Fibroblast of skin of left quadriceps (primary cell): ENCODE measurements at regions not wholly inside any gene's neighbourhood (a gene's known extent, or its start where the extent isn't known, plus 50 kb on each side); places are given as distances from the start of the nearest gene placed in this dataset.

Experiments used
- DNase-seq, 2 experiments: peaks; one replicate each; pipeline ENCODE4 v3.0.0-alpha.2; 2013; ENCODE audit warnings: low read depth in 2 of 2

DNA sequence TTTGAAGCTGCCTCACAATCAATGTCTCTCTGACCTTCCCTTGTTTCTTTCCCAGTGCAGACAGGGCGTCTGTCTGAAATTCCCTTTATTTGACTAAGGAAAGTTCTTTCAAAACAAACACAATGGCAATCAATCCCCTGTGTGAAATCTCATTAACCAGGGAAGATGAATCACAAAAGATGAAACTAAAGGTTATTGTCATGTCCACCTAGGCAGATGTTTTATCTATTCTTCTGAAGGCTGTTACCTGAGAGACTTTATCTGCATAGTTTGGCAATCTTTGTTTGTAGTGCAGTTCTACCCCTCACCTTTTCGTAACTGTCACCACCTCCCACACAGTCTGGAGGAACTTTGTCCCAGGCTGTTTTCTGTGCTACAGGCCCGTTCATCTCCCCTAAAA is 217.5 kb upstream of the RIOK2 start:
- DNase-seq: no peak

GRCh38 chr5:97405941-97406340 is 222.9 kb upstream of the RIOK2 start:
- DNase-seq: no peak

DNA sequence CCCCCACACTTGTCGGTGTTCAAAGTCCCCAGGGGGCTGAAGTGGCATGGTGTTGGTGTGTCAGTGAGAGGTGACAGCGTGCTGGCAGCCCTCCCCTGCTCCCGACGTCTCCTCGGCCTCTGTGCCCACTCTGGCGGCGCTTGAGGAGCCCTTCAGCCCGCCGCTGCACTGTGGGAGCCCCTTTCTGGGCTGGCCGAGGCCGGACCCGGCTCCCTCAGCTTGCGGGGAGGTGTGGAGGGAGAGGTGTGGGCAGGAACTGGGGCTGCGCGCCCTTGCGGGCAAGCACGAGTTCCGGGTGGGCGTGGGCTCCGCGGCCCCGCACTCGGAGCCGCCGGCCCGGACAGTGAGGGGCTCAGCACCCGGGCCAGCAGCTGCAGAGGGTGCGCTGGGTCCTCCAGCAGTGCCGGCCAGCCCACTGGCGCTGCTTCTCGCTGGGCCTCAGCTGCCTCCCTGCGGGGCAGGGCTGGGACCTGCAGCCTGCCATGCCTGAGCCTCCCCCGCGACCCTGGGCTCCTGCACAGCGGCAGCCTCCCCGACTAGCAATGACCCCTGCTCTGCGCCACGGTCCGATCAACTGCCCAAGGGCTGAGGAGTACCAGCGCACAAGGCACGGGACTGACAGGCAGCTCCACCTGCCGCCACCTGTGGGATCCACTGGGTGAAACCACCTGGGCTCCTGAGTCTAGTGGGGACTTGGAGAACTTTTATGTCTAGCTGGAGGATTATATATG is 224.1 kb upstream of the RIOK2 start:
- DNase-seq: no peak

DNA sequence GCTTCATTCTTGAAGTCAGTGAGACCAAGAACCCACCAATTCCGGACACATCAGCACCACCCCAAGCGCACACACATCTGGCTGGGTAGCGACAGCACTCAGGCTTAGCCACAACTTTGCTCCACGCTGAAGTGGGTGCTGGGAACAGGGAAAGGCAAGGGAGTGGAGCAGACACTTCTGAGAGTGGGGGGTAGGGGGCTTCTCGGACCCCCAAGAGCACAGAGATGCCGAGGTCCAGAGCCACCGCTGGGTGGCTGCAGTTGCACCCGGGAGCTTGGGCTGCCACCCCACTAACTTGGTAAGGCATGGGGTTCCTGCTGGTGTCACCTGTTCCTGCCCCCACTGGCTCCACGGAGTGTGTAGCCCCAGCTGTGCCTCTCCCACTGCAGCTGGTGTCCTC is 225.3 kb upstream of the RIOK2 start:
- DNase-seq: no peak

DNA sequence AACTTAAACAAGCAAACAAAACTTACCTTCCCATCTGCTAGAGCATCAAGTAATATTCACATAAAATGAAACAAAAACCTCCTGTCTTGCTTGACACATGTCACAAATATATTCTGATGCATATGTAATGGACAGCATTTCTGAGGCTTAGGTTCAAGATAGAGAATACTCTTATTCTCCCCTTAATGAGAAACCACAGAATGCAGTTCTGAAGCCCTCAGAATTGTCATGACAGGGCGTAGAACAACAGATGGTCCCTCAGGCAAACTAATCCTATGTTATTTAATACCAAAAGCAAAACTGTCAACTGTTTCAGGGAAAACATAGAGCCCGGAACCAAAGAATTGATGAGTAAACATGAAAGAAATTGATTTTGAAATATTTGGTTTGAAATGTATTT is 229.9 kb upstream of the RIOK2 start:
- no peak for DNase-seq

DNA sequence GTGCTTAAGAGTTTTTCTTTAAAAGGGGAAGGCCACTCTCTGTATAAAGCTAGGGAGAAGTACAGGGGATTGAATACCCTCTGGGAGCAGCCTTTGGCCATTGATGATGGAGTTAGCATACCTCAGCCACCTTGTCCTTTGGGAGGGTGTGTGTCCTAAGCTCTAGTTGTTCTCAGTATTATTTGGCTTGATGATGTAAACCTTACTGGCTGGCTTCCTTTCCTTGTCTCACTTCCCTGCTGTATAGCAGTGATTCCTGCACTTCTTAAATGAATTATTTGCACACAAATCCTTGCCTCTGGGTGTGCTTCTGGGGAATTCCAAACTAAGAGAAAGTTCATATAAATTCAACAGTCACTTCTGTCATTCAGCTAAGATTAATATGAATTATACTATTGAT is 234.9 kb upstream of the RIOK2 start:
- DNase-seq: no peak

GRCh38 chr5:97418462-97418861 is 235.4 kb upstream of the RIOK2 start:
- no peak for DNase-seq

GRCh38 chr5:97420646-97421045 is 237.6 kb upstream of the RIOK2 start:
- DNase-seq: no peak

DNA sequence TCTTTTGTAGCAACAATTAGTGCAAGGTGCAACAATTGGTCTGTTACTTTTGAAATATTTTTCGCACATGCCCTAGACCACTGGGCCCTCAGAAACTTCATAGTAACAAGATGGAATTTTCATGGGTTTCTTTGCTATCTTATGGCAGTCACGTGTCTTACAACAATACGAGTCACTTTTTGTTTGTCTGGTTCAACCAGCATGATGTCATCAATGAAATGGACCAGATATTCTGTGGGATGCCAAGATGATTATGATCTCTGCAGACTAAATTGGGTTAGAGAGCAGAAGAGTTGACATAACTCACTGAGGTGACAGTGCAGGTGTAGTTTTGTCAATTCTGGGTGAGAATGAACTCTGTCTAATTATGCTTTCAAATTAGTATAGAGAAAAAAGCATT is 239.6 kb upstream of the RIOK2 start:
- DNase-seq: no peak

DNA sequence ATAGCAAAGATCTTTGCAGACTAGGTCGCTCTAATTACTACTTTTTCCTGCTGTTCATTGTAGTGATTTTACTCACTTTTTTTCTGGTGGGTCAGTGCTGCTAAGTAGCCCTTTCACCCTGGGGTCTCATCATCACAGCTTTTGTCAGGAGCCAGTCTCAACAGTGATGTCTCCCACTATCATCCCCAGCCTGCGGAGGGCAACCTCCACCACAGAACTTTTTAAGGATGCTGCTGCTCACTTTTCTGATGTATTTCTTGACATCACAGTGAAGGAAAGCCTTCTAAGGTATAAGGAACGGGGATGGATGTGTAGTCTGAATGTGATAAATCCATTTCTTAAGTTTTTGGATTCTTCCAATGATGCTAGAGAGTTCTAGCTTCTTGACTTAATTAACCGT is 242.5 kb upstream of the RIOK2 start:
- DNase-seq: peak; percentile 7 to 8

DNA sequence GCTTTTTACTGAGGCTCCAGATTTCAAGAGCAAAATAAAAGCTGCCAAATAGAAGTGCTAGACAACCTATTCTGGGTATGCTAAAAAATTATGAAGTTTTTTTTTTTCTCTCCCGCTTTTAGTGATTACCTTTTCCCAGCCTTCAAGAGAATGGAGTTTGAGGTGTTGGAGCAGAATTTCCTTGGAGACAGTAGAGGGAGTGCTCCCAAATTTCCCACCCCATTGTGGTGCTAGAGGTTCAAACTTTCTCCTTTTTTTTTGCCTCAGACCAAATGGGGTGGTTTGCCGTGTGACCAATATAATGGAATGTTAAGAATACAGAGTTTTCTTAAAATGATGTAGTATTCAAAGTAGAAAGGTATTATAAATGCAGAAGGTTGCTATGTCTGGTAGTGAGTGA is 244.2 kb upstream of the RIOK2 start:
- DNase-seq: no peak

DNA sequence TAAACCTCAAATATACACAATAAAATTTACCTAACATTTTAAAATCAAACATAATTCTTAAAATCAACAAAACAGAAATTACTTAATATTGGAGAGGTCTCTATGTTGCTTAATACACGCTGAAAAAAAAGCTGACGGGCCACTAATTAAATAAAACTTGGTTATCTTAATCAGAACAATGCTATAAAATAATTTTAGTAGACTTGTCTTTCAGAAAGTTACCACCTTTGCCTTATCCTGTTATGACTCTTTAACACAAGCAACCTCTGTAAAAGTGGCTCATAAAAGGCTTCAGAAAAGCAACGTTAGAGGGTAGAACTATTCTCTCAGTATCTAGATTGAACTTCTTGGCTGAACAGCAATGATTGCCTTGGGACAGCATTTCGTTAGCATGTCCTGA is 251.0 kb upstream of the RIOK2 start:
- no peak for DNase-seq

DNA sequence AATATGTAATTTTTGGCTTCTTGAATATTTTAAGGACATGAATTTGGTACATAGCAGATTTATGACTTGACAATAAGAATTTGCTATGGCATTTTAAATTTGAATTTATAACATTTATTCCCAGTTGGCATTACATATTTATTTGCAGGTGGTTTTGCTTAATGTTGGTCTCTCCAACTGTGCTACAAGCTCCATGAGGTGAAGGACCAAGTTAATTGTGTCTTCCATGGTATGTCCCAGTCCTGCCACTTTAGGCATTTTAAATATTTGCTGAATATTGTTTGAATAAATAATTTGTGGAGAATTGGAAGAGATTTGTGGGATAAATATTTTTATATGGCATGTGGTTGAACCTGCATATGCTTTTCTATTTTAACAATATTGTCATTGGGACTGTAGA is 253.4 kb upstream of the RIOK2 start:
- no peak for DNase-seq

GRCh38 chr5:97443740-97444139 is 260.7 kb upstream of the RIOK2 start:
- DNase-seq: no peak

DNA sequence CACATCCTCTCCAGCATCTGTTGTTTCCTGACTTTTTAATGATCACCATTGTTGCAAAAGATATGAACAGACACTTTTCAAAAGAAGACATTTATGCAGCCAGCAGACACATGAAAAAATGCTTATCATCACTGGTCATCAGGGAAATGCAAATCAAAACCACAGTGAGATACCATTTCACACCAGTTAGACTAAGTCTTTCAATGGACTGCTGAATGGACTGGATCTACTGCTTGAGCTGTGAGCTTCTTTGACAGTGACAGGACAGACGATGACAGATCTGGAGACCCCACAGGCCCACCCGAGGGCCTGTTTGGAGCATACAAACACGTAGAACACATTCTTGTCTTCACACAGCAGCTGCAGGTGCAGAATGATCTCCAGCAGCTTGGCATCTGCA is 266.1 kb upstream of the RIOK2 start:
- DNase-seq: no peak

- DNase-seq: no peak
Measured at GRCh38 chr5:97452646-97453045, 269.6 kb upstream of the RIOK2 start.

DNA sequence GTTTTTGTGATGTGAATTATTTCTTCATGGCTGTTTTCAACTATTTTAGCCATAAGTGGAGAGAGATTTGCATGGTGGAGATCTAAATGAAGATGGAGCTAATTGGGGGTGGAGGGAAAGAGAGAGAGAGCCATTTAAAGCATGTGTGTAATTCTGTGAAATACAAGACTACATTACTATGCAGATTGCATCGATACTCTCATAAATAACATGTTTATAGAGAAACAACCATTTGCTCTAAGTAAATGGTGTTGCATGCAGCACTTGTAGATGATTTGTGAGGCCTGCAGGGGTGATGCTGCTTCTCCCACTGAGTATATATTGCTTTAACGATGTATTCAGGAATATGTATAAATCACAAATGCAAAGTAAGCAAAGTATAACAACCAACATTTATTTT is 270.2 kb upstream of the RIOK2 start:
- no peak for DNase-seq

DNA sequence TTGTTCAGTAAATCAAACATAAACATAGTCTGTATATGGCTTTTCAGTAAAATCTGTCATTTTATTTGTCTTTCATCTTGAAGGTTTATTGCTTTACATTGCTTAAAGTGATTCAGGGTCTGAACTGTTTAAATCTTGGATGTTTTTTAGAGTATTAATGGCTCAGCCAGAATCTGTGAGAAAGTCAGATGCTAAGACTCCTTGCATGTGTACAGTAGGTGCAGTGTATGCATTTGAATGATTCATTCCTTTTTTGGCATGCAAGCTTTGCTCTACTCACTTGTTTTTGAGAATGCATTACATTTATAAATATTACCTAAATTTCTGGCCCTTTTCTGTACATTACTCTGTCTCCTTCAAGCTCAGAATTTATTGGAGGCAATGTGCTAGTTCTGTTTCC is 271.0 kb upstream of the RIOK2 start:
- no peak for DNase-seq

DNA sequence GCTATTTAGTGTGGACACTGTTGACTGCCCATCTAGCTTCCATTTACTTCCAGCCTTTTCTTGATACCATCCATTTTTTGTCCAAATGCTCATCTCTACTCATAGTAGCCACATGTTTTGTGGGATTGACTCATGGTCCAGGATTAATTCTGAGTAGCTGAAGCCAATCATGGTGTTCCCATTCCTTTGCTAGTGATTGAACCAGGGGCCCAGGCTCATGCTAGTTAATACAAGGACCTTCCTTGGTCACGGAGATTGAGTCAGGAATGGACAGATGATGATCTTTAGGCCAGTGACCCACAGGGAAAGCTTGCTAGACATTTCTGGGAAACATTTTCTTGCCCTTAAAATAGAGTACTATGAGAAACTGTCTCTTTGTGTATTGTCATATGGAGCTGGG is 272.9 kb upstream of the RIOK2 start:
- no peak for DNase-seq

GRCh38 chr5:97458851-97459250 is 275.8 kb upstream of the RIOK2 start:
- no peak for DNase-seq

DNA sequence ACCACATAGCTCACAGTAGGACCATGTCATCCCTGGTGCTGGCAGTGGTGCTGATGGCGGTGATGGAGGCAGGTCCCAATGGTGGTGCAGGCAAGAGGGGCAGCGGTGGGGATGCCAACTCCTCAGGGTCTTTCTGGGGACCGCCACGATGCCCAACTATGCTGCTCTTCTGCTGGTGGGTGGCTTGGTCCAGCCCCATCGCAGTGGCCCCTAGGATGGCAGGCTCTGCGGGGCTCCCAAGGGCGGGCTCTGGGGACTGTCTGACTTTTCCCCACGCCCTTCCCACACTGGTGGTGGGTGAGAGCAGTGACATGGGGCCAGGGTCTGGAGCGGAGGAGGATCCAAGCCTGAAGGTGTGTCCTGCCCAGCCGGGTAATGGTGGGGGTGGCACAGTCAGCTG is 288.9 kb upstream of the RIOK2 start:
- no peak for DNase-seq

- no peak for DNase-seq
Measured at GRCh38 chr5:97475847-97476246, 292.8 kb upstream of the RIOK2 start.

GRCh38 chr5:97476852-97477534 is 293.9 kb upstream of the RIOK2 start:
- no peak for DNase-seq

- no peak for DNase-seq
Measured at GRCh38 chr5:97478483-97478882, 295.4 kb upstream of the RIOK2 start.
